GM21423 (cell line): ENCODE measurements at regions not wholly inside any gene's neighbourhood (a gene's known extent, or its start where the extent isn't known, plus 50 kb on each side); places are given as distances from the start of the nearest gene placed in this dataset.
A peak's percentile ranks its signal among the peaks of the same experiment; 100 is the strongest.

ENCODE experiments used
- ATAC-seq: cut with Tn5 transposase; IDR thresholded peaks from one replicate; pipeline ENCODE4 v1.9.1; 2021; ENCODE audit warnings: mild to moderate bottlenecking, moderate library complexity; ENCODE audit not compliant: unreplicated experiment

GRCh38 chrX:148354916-148355315 lies 145.5 kb upstream of the AFF2 start:
- ATAC-seq = no peak

DNA sequence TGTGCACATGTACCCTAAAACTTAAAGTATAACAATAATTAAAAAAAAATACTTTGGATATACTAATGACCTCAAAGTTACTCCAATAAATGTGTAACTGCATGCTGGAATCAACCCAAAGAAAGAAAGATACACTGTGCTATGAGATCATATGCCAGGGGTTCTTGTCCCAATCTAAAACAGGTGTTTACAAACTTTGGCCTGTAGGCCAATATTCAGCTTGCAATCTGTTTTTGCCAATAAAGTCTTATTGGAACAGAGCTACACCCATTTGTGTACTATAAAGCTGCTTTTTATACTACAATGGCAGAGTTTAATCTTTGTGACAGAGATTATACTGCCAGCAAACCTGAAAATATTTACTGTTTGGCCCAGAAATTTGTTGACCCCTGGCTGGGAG lies 138.8 kb upstream of the AFF2 start:
- no peak for ATAC-seq

GRCh38 chrX:148363471-148364235 lies 136.8 kb upstream of the AFF2 start:
- ATAC-seq = no peak

DNA sequence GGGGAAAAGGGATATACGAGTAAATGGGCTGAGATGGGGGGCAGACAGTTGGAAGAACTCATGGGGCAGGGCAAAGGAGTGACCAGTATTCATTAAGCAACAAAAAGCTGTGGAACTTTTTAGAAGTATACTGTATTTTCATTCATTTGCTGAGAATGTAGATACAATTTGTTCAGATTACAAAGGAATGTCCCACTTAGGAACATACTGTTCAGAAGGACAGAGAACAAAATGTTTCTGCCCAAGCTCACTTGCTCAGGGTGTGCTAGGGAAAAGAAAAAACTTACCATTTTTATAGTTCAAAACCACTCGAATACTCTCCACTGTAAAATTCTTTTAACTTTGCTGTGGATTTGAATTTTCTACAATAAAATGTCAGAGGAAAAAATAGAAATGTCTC lies 135.2 kb upstream of the AFF2 start:
- ATAC-seq = no peak

- ATAC-seq = no peak
Measured at GRCh38 chrX:148371291-148371690, 129.1 kb upstream of the AFF2 start.

GRCh38 chrX:148372925-148373324 lies 127.5 kb upstream of the AFF2 start:
- ATAC-seq = no peak

GRCh38 chrX:148376342-148376741 lies 124.1 kb upstream of the AFF2 start:
- no peak for ATAC-seq

DNA sequence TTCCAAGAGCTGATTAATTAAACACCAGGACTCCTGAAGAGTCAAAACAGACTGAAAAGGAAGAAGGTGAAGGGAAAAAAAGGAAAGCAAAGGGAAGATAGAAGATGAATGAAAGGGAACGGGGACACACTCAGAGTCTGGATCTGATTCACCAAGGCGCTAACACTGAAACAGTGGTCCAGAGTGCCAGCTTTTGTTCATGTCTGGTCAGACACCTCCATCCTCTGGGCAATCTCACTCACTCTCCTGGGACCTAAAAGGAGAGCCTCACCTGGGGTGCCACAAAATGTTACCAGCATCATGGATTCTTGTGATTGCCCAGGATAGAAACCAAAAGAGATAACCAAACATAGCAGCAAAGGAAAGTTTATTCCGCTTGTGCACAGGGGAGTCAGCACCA lies 120.3 kb upstream of the AFF2 start:
- peak; percentile 9 for ATAC-seq

DNA sequence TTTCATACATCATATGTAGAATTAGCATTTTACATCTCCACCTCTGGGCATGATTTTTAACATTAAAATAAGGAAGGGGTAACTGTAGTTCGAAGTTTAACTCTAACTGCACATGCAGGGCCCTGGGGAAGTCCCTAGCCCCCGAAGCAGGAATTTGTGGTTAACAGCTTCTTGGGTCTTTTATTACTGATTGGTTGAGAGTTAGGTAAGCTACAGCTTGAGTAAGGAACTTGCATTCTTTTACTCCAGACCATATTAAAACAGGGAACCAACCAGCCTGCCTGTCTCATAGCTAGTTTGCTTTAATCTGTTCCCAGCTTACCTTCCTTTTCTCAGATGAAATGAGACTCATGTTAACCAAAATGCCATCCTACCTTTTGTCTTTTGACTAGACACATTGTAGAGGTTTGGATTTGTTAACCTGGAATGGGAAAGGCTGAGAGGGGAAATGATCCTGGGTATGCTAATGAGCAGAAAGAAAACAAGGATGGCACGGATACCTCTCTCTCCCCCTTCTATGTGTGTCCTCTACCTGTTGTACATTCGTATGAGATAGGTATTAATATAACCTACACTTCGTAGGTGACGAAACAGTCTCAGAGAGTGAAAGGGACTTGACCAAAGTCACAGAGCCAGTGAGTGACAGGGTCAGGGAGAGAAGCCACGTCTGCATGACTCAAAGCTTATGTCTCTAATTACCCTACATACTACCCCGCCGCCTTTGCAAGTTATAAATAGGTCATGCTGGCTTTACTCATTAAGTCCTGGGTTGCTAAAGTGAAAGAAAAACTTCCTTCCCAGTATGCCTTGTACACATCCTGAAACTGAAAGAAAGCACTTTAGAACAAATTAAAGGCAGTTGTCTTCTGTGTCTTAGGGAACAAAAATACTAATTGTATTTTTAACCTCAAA lies 119.5 kb upstream of the AFF2 start:
- ATAC-seq = peak; percentile 89

DNA sequence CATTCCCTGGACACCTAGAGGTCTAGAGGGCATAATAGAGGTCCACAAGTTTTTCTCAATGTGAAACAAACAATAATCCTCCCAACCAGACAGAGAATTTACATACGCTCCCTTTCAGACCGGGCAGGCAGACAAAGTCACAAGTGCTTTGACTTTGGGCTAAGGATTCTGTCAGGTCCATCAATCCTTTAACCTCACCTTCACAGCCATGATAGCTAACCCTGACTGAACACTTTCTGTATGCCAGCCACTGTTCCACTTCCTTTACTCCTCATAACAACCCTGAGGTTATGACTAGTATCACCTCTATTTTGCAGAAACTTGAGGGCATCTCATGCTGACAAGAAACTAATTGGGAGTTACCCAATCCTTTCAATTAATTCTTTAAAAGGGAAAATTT lies 118.8 kb upstream of the AFF2 start:
- peak; percentile 25 for ATAC-seq

GRCh38 chrX:148382983-148383382 lies 117.4 kb upstream of the AFF2 start:
- ATAC-seq = no peak

DNA sequence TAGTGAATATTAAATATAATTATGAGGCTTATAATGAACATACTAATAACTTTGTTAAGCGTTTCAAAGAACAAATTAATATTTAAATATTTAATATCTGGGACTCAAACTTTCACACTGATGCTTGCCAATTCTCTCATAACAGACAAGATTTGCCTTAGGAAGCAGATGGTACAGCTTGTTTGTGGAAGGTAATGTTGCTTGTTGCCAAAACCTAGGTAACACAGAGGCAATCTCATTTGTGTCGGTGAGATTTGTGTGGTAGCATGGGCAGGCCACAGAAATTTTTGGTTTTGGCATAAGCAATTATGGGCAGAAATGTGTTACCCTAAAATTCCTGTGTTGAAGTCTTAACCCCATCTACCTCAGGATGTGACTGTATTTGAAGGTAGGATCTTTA lies 114.9 kb upstream of the AFF2 start:
- no peak for ATAC-seq

DNA sequence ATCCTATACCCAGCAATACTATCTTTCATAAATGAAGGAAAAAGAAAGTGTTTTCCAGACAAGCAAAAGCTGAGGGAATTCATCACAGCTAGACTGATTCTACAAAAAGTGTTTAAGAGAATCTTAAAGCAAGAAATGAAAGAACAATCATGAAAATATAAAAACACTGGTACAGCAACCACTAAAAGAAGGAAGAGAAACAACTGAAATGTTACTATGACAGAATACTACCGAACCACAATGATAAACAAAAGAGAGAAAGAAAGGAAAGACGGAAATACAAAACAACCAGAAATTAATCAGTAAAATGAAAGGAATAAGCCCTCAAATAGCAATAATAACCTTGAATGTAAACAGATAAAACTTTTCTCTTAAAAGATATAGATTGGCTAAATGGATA lies 110.8 kb upstream of the AFF2 start:
- peak; percentile 59 for ATAC-seq

- ATAC-seq = no peak
Measured at GRCh38 chrX:148412006-148412405, 88.4 kb upstream of the AFF2 start.

DNA sequence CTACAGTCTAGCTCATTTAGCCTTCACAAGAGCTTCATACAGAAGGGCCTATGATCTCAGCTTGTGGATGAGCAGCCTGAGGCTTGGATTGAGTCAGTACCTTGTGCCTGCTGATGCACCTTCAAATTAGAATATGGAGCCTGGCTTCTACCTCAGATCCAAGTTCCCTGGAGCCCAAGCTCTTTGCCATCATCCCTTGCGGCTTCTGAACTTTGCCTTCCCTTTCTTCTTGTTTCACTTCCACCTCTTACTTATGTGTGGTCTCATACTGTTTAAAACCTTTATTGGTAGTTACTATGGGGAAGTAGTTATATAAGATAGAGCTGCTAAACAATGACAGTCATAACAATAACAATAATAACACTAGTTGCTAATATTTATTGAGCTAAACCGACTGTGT lies 84.3 kb upstream of the AFF2 start:
- no peak for ATAC-seq

DNA sequence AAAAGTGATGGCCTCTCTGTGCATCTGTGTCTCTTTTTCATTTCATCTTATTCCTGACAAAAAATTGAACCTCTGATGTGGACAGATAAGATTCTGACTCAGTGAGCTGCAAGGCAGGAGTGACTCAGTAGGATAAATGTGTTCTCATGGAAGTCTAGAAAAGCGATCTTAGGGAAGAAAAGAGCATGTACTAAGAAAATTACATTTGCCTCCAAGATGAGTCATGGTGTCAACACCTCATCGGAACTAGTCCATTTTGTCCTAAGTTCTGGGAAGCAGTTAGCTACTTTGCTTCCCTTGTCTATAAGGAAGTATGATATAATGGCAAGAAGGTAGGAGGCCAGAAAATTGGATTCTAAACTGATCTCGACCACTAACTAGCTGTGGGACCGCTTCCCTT lies 83.5 kb upstream of the AFF2 start:
- ATAC-seq = no peak

- ATAC-seq = no peak
Measured at GRCh38 chrX:148417934-148418333, 82.5 kb upstream of the AFF2 start.

DNA sequence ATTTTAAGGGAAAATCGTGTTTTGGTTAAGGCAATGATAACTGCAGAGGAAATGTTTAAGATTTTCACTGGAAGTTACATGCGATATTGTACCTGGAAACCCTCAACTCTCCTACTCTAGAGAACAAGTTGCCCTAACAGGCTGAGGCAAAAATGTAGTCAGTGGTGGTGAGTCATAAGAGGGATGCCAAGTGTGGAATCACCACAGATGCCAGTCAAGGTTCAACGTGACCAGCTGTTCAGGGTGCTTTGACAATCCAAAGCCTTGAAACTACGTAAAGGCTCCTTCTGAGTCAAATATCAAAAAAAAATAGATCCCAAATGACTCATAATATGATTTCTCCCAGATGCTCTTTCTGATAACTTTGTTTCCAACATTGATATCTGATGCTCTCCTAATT lies 77.9 kb upstream of the AFF2 start:
- no peak for ATAC-seq

DNA sequence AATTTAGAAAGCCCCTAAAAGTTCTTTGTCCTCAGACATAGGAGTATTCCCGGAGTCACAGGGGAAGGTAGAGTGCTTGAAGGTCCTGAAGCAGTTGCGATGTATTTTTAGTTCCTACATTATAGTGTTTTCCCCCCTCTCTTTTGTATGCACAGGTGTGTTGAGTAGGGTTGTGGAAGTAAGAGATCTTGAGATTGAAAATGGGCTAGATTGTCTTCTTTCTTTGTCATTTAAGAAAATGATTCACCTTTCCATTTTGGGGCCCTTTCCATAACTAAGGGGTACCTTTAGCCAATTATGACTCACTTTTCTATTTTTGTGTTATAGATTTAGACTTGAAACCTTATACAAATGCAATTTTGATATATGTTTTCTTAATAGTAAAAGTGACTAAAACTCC lies 75.8 kb upstream of the AFF2 start:
- ATAC-seq = no peak

GRCh38 chrX:148426467-148426866 lies 74.0 kb upstream of the AFF2 start:
- ATAC-seq = no peak

- no peak for ATAC-seq
Measured at GRCh38 chrX:148441387-148441786, 59.0 kb upstream of the AFF2 start.

GRCh38 chrX:148443216-148443615 lies 57.2 kb upstream of the AFF2 start:
- ATAC-seq = no peak
